Erythroblast (primary cell): ENCODE measurements at regions not wholly inside any gene's neighbourhood (a gene's known extent, or its start where the extent isn't known, plus 50 kb on each side); places are given as distances from the start of the nearest gene placed in this dataset.

ENCODE experiments used
- GATA1 ChIP-seq: IDR thresholded peaks from 2 replicates; pipeline ENCODE4 v1.6.1; 2011; ENCODE audit warnings: low read depth, mild to moderate bottlenecking, control low read depth, low read length, moderate library complexity
- POLR2A ChIP-seq: IDR thresholded peaks from 2 replicates; pipeline ENCODE4 v1.6.1; 2011; ENCODE audit warnings: mild to moderate bottlenecking, low read length

GRCh38 chr12:118874698-118875548 lies 106.4 kb upstream of the SRRM4 start:
- TF ChIP-seq POLR2A (no peak), GATA1 (no peak)
